ENCODE measurements at regions not wholly inside any gene's neighbourhood (a gene's known extent, or its start where the extent isn't known, plus 50 kb on each side); places are given as distances from the start of the nearest gene placed in this dataset.

DNA sequence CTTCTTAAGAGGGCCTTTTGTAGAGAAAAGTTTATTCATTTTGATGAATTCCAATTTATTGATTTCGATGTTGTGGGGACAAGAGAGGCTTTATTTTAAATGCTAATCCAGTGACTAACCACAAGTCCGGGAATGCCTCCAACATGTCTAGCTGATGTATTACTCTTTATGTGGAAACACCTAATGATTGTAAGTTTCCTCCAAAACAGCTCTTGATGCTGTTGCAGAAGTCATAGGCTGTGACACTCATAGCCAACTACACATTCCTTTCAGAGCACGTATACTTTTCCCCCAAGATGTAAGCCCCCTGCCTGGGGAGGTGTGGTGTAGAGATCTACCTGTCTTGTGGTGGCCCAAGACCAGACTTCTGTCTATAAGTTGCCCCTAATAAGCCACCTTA, 61.3 kb upstream of the RNF24 start:
- DNase-seq, result peak; percentile 29 to 89

DNA sequence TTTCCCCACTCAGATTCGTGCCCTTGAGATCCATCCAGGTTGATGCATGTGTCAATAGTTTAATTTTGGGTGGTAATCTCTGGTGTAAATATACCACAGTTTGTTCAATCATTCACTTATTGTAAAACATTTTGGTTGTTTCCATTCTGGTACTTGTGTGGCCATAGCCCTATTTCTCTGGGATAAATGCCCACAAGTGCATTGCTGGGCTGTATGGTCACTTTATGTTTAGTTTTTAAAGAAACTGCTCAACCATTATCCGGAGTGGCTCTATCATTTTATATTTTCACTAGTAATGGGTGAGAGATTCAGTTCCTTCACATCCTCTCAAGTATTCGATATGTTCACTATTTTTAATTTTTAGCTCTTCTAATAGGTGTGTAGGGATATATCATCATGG, 60.7 kb upstream of the RNF24 start:
- H3K4me2 ChIP-seq, result 0 out of 2 replicates have a peak overlapping the region, but pooled peaks have one; percentile 19
- H3K4me3 ChIP-seq, result no peak overlapping the region

More for the DNA sequence above, 61.3 kb upstream of the RNF24 start:
- BruUV-seq (replicated peaks), result no TSS peak
- Histone ChIP-seq H3K4me3 (no peak overlapping the region), H3K27me3 (ENCODE audit: insufficient read depth, low read depth) (no peaks in the 10 kb centered on the region), H3K4me2 (peak overlapping the region; percentile 32; the same call in 1 of the 2 replicates), H3K9me2 (ENCODE audit: insufficient read depth) (no peaks in the 10 kb centered on the region), H3K9me3 (ENCODE audit: insufficient read depth, low read depth) (no peaks in the 10 kb centered on the region; the same call in 1 of the 2 replicates), H4K20me1 (ENCODE audit: insufficient read depth) (no peaks in the 10 kb centered on the region), H3F3A (ENCODE audit: insufficient read depth, low read depth) (peaks cover 11% of the 10 kb centered on the region; the same call in 1 of the 2 replicates), H3K27ac (peak overlapping the region; percentile 59), H3K36me3 (ENCODE audit: low read depth) (no peaks in the 10 kb centered on the region), H3K79me2 (ENCODE audit: low read depth) (no peaks in the 10 kb centered on the region), H3K4me1 (replicated peaks; ENCODE audit: insufficient read depth) (peaks cover 11% of the 10 kb centered on the region), H2AFZ (no peak overlapping the region)
- intact Hi-C loops (cut with micrococcal nuclease; ENCODE audit: unreplicated experiment), result no loop called here
- POLR2A ChIA-PET (ENCODE audit: unreplicated experiment), result interaction anchor here (0.6 to 0.7 kb wide), 2 partner anchors 12 to 59 kb away, joined by 3 to 5 read pairs; no protein-coding TSS in a partner anchor
- no peak for TF ChIP-seq EZH2 (IDR thresholded peaks at IDR 0.05; ENCODE audit: low read depth)
- TF ChIP-seq, protein P1, sequence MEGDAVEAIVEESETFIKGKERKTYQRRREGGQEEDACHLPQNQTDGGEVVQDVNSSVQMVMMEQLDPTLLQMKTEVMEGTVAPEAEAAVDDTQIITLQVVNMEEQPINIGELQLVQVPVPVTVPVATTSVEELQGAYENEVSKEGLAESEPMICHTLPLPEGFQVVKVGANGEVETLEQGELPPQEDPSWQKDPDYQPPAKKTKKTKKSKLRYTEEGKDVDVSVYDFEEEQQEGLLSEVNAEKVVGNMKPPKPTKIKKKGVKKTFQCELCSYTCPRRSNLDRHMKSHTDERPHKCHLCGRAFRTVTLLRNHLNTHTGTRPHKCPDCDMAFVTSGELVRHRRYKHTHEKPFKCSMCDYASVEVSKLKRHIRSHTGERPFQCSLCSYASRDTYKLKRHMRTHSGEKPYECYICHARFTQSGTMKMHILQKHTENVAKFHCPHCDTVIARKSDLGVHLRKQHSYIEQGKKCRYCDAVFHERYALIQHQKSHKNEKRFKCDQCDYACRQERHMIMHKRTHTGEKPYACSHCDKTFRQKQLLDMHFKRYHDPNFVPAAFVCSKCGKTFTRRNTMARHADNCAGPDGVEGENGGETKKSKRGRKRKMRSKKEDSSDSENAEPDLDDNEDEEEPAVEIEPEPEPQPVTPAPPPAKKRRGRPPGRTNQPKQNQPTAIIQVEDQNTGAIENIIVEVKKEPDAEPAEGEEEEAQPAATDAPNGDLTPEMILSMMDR (conservative IDR thresholded peaks at IDR 0.05), result no peak
- CTCF ChIA-PET, result no interaction called here

DNA sequence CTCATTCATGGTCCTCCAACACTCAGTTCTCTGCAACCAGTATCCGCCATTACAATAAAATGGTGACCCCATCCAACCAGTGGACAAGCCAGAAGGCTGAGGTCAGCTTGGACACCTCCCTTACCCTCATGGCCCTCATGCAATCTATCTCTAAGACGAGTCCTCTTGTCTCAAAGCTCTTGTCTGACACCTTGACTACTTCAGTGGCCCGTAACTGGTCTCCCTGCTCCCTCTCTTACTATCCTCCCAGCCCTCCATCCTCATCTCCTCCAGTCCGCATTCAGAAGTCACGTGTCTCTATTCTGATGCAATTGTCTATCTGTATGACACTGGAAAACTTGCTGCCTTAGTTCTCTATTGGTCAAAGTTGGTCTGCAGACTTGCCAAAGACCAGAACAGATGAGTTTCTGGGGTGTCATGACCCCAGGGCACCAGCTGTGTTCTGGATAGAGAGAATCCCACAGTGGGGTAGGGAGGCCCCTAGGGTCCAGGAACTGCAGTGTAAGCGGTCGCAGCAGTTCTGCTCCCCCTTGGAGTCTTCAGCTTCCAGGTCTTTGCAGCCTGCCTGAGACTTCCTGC, 59.6 kb upstream of the RNF24 start:
- ChIA-PET CTCF (no interaction called here), POLR2A (ENCODE audit: unreplicated experiment) (no interaction called here)
- DNase-seq, result no peak

More for the DNA sequence above, 60.7 kb upstream of the RNF24 start:
- DNase-seq, result no peak
- BruUV-seq (replicated peaks), result no TSS peak
- ChIA-PET CTCF (no interaction called here), POLR2A (ENCODE audit: unreplicated experiment) (interaction anchor here (0.6 to 0.7 kb wide), 2 partner anchors 11 to 59 kb away, joined by 3 to 5 read pairs; no protein-coding TSS in a partner anchor)
- H3F3A ChIP-seq (ENCODE audit: insufficient read depth, low read depth), result peaks cover 11% of the 10 kb centered on the region; the same call in 1 of the 2 replicates
- H4K20me1 ChIP-seq (ENCODE audit: insufficient read depth), result no peaks in the 10 kb centered on the region
- H3K36me3 ChIP-seq (ENCODE audit: low read depth), result no peaks in the 10 kb centered on the region
- H3K79me2 ChIP-seq (ENCODE audit: low read depth), result no peaks in the 10 kb centered on the region
- 0 out of 2 replicates have a peak overlapping the region, but pooled peaks have one; percentile 17 for H3K27ac ChIP-seq
- intact Hi-C loops (cut with micrococcal nuclease; ENCODE audit: unreplicated experiment), result no loop called here
- H3K9me2 ChIP-seq (ENCODE audit: insufficient read depth), result no peaks in the 10 kb centered on the region
- no peaks in the 10 kb centered on the region; the same call in 1 of the 2 replicates for H3K9me3 ChIP-seq (ENCODE audit: insufficient read depth, low read depth)
- H2AFZ ChIP-seq, result no peak overlapping the region
- H3K4me1 ChIP-seq (replicated peaks; ENCODE audit: insufficient read depth), result peaks cover 11% of the 10 kb centered on the region
- H3K27me3 ChIP-seq (ENCODE audit: insufficient read depth, low read depth), result no peaks in the 10 kb centered on the region
- TF ChIP-seq, protein P1 (conservative IDR thresholded peaks at IDR 0.05), result no peak
- TF ChIP-seq EZH2 (IDR thresholded peaks at IDR 0.05; ENCODE audit: low read depth), result no peak

More for the DNA sequence above, 59.6 kb upstream of the RNF24 start:
- BruUV-seq (replicated peaks), result no TSS peak
- Histone ChIP-seq H3K9me2 (ENCODE audit: insufficient read depth) (no peaks in the 10 kb centered on the region), H3K27ac (no peak overlapping the region), H4K20me1 (ENCODE audit: insufficient read depth) (no peaks in the 10 kb centered on the region), H3K27me3 (ENCODE audit: insufficient read depth, low read depth) (no peaks in the 10 kb centered on the region), H3K79me2 (ENCODE audit: low read depth) (no peaks in the 10 kb centered on the region), H3F3A (ENCODE audit: insufficient read depth, low read depth) (peaks cover 11% of the 10 kb centered on the region; the same call in 1 of the 2 replicates), H2AFZ (no peak overlapping the region), H3K36me3 (ENCODE audit: low read depth) (no peaks in the 10 kb centered on the region), H3K4me2 (no peak overlapping the region), H3K4me3 (no peak overlapping the region), H3K9me3 (ENCODE audit: insufficient read depth, low read depth) (no peaks in the 10 kb centered on the region), H3K4me1 (replicated peaks; ENCODE audit: insufficient read depth) (peaks cover 11% of the 10 kb centered on the region)
- intact Hi-C loops (cut with micrococcal nuclease; ENCODE audit: unreplicated experiment), result loop anchor here (5.0 kb wide), 1 partner anchor 143 kb away; no protein-coding TSS in a partner anchor
- TF ChIP-seq, protein P1 (conservative IDR thresholded peaks at IDR 0.05), result no peak
- TF ChIP-seq EZH2 (IDR thresholded peaks at IDR 0.05; ENCODE audit: low read depth), result no peak

All from PC-9 (cell line).